Suprapubic skin (tissue), 4 donors: ENCODE measurements at regions not wholly inside any gene's neighbourhood (a gene's known extent, or its start where the extent isn't known, plus 50 kb on each side); places are given as distances from the start of the nearest gene placed in this dataset.

Experiments used
- CTCF ChIP-seq, 2 donors: fragments of 200-600 bp in 1 of 2; fragments of 450-650 bp in 1 of 2; sonication (generic) in 1 of 2; IDR thresholded peaks; one replicate each; pipeline ENCODE4 v1.5.1; 2016 to 2019; ENCODE audit warnings: antibody characterized with exemption in 2 of 2, mild to moderate bottlenecking in 1 of 2, moderate library complexity in 1 of 2
- EP300 ChIP-seq: sonication (generic); formaldehyde crosslinking; IDR thresholded peaks from one replicate; pipeline ENCODE4 v1.6.1; 2017; ENCODE audit warnings: antibody characterized with exemption
- POLR2A ChIP-seq, 2 donors: fragments of 450-650 bp; IDR thresholded peaks; one replicate each; pipeline ENCODE4 v1.6.1; 2017; ENCODE audit warnings: antibody characterized with exemption in 2 of 2, mild to moderate bottlenecking in 2 of 2, moderate library complexity in 2 of 2
- POLR2AphosphoS5 ChIP-seq, 3 donors: sonication (generic); formaldehyde crosslinking; IDR thresholded peaks; one replicate each; pipeline ENCODE4 v1.6.1; 2017; ENCODE audit warnings: antibody characterized with exemption in 3 of 3

- TF ChIP-seq CTCF (IDR thresholded peaks at IDR 0.05) (no peak), POLR2A (IDR thresholded peaks at IDR 0.05) (no peak), POLR2AphosphoS5 (IDR thresholded peaks at IDR 0.05) (no peak), EP300 (no peak)
These were observed 271.6 kb downstream of the MED10 start for GRCh38 chr5:6106756-6107155.
